Keratinocyte (primary cell): ENCODE measurements at regions not wholly inside any gene's neighbourhood (a gene's known extent, or its start where the extent isn't known, plus 50 kb on each side); places are given as distances from the start of the nearest gene placed in this dataset.

ENCODE experiments used
- DNase-seq: peaks from one replicate; pipeline ENCODE4 v3.0.0-alpha.2; 2011; ENCODE audit warnings: low read depth, missing footprints, low spot score
- FAIRE-seq: peaks from 2 replicates; lab custom pipeline; 2011; peaks lifted over from hg19 to GRCh38; lab: Jason Lieb, UNC
- H2AFZ ChIP-seq: 2 replicates; pipeline ENCODE4 v1.6.0; 2012; ENCODE audit warnings: low read length, control low read depth, inconsistent platforms; ENCODE audit not compliant: control insufficient read depth
- H3K27ac ChIP-seq: 2 replicates; pipeline ENCODE4 v1.5.1; 2011; ENCODE audit warnings: low read length; ENCODE audit not compliant: control insufficient read depth, insufficient read depth
- H3K27me3 ChIP-seq: 3 replicates; pipeline ENCODE4 v1.6.0; 2011; ENCODE audit warnings: low read length; ENCODE audit not compliant: control insufficient read depth, insufficient read depth; ENCODE audit errors: extremely low read depth
- H3K36me3 ChIP-seq, 2 experiments: 2 replicates in 1 of 2; 3 replicates in 1 of 2; pipeline ENCODE4 v1.5.1; 2011; ENCODE audit warnings: low read length in 2 of 2, mild to moderate bottlenecking in 1 of 2; ENCODE audit not compliant: control insufficient read depth in 2 of 2, insufficient read depth in 2 of 2; ENCODE audit errors: extremely low read depth in 1 of 2
- H3K4me1 ChIP-seq: 3 replicates; pipeline ENCODE4 v1.5.1; 2011; ENCODE audit warnings: low read length; ENCODE audit not compliant: control insufficient read depth, insufficient read depth; ENCODE audit errors: extremely low read depth
- H3K4me2 ChIP-seq: 3 replicates; pipeline ENCODE4 v1.6.0; 2011; ENCODE audit warnings: low read depth, low read length; ENCODE audit not compliant: control insufficient read depth, insufficient read depth; ENCODE audit errors: extremely low read depth
- H3K4me3 ChIP-seq, 3 experiments: fragments of 200-600 bp in 1 of 3; sonication (generic) in 1 of 3; 2 replicates in 2 of 3; 3 replicates in 1 of 3; pipeline ENCODE4 v1.5.1; 2011 to 2016; ENCODE audit warnings: low read length in 3 of 3, mild to moderate bottlenecking in 3 of 3, control low read depth in 2 of 3, inconsistent platforms in 1 of 3, low read depth in 1 of 3, mixed read lengths in 1 of 3, mixed run types in 1 of 3, moderate library complexity in 1 of 3; ENCODE audit not compliant: control insufficient read depth in 2 of 3, insufficient read depth in 2 of 3; ENCODE audit errors: extremely low read depth in 1 of 3
- H3K79me2 ChIP-seq: 2 replicates; pipeline ENCODE4 v1.6.0; 2012; ENCODE audit warnings: low read length; ENCODE audit not compliant: control insufficient read depth, insufficient read depth
- H3K9ac ChIP-seq: 3 replicates; pipeline ENCODE4 v1.6.0; 2011; ENCODE audit warnings: low read length; ENCODE audit not compliant: control insufficient read depth, insufficient read depth; ENCODE audit errors: extremely low read depth
- H3K9me1 ChIP-seq: 3 replicates; pipeline ENCODE4 v1.6.0; 2011; ENCODE audit warnings: low read length; ENCODE audit not compliant: control insufficient read depth, insufficient read depth; ENCODE audit errors: extremely low read depth
- H3K9me3 ChIP-seq: 2 replicates; pipeline ENCODE4 v1.5.1; 2012; ENCODE audit warnings: low read depth, low read length; ENCODE audit not compliant: control insufficient read depth
- H4K20me1 ChIP-seq: 3 replicates; pipeline ENCODE4 v1.6.0; 2011; ENCODE audit warnings: low read length; ENCODE audit not compliant: control insufficient read depth, insufficient read depth; ENCODE audit errors: extremely low read depth
- CTCF ChIP-seq, 3 experiments: IDR thresholded peaks in 1 of 3; conservative IDR thresholded peaks in 1 of 3; optimal IDR thresholded peaks in 1 of 3; 2 replicates in 2 of 3; 3 replicates in 1 of 3; pipeline versions ENCODE3 to v1.5.1; 2011; ENCODE audit warnings: low read length in 3 of 3, mild to moderate bottlenecking in 3 of 3, moderate library complexity in 2 of 3, control low read depth in 1 of 3, inconsistent platforms in 1 of 3; ENCODE audit not compliant: insufficient read depth in 2 of 3; ENCODE audit errors: extremely low read depth in 1 of 3
- EZH2 ChIP-seq: IDR thresholded peaks from one replicate; pipeline ENCODE4 v1.6.1; 2012; ENCODE audit warnings: inconsistent platforms, mild to moderate bottlenecking, low read length, moderate library complexity
- dilution Hi-C: fragments of 300-500 bp; cut with MboI; formaldehyde crosslinking; loops from one replicate; pipeline ENCODE4 v1.7.0; 2020; ENCODE audit warnings: low sequenced_read_pairs; ENCODE audit not compliant: extremely low pct_ligation_motif_present

DNA sequence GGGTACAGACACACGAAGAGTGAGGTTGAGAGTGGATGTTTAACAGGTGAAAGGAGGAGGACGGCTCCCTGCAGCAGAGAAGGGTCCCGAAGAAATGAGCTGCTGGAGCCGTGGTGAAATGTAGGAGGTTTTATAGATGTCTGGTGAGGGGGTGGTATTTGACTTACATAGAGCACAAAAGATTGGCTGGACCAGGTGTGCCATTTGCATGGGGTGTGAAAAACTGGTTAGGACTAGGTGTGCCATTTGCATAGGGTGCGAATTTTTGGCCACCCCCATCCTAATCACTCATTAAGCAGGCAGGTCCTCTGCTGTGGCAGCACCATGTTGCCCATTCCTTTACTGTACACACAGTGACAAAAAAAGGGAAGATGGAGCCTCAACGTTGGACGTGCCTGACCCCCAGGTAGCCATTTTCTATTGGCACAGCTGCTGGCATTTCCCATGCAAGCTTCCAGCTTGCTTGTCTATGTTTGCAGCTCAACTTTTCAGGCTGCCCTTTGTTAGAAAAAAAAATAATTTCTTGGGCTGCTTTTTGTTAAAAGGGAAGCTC, 581.7 kb upstream of the B3GAT1 start:
- H3K4me2 ChIP-seq = no peak overlapping the region
- H3K79me2 ChIP-seq = no peaks in the 10 kb centered on the region
- no peak overlapping the region for H3K9ac ChIP-seq
- no peaks in the 10 kb centered on the region for H3K27me3 ChIP-seq
- H3K9me1 ChIP-seq = no peaks in the 10 kb centered on the region
- FAIRE-seq (no peak), DNase-seq (no peak)
- H3K27ac ChIP-seq = no peak overlapping the region
- no peaks in the 10 kb centered on the region for H4K20me1 ChIP-seq
- no peak overlapping the region for H2AFZ ChIP-seq
- H3K4me3 ChIP-seq = no peak overlapping the region
- H3K9me3 ChIP-seq = no peaks in the 10 kb centered on the region
- TF ChIP-seq CTCF (optimal IDR thresholded peaks at IDR 0.05 in 1 of 3, IDR thresholded peaks at IDR 0.05 in 1 of 3, conservative IDR thresholded peaks at IDR 0.05 in 1 of 3; ENCODE audit: extremely low read depth in 1 of 3, insufficient read depth in 2 of 3, low read length in 3 of 3) (no peak), EZH2 (no peak)
- H3K4me1 ChIP-seq = no peaks in the 10 kb centered on the region
- dilution Hi-C loops = no loop called here
- no peaks in the 10 kb centered on the region for H3K36me3 ChIP-seq

DNA sequence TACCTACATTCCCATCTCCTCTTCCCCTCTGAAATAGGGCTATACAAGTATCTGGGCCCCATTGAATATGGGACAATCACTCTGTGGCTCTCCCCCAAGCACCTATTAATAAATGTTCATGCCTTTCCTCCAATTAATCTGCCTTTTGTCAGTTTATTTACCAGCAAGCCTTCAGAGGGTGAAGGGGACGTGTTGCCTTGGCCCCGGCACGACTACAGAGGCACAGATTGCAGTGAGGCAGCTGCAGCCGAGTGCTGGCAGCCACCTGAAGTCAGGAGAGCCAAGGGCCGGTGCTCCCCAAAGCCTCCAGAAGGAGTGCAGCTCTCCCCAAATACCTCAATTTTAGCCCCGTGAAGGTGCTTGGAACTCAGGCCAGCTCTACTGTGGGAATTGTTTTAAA, 580.9 kb upstream of the B3GAT1 start:
- Histone ChIP-seq H3K36me3 (no peaks in the 10 kb centered on the region), H4K20me1 (no peaks in the 10 kb centered on the region), H3K79me2 (no peaks in the 10 kb centered on the region), H3K27me3 (no peaks in the 10 kb centered on the region), H3K27ac (no peak overlapping the region), H3K4me3 (no peak overlapping the region), H2AFZ (no peak overlapping the region), H3K9me1 (no peaks in the 10 kb centered on the region), H3K9ac (no peak overlapping the region), H3K9me3 (no peaks in the 10 kb centered on the region), H3K4me1 (no peaks in the 10 kb centered on the region), H3K4me2 (no peak overlapping the region)
- no peak for DNase-seq
- dilution Hi-C loops = no loop called here
- TF ChIP-seq CTCF (optimal IDR thresholded peaks at IDR 0.05 in 1 of 3, IDR thresholded peaks at IDR 0.05 in 1 of 3, conservative IDR thresholded peaks at IDR 0.05 in 1 of 3; ENCODE audit: extremely low read depth in 1 of 3, insufficient read depth in 2 of 3, low read length in 3 of 3) (no peak), EZH2 (no peak)
- no peak for FAIRE-seq
